ENCODE measurements at regions not wholly inside any gene's neighbourhood (a gene's known extent, or its start where the extent isn't known, plus 50 kb on each side); places are given as distances from the start of the nearest gene placed in this dataset.

GRCh38 chr6:51112731-51113130, 294.1 kb downstream of the TFAP2B start:
- TF ChIP-seq CTCF (IDR thresholded peaks at IDR 0.05; ENCODE audit: low read depth, low read length, poor library complexity, severe bottlenecking) (no peak), EZH2phosphoT487 (IDR thresholded peaks at IDR 0.05; ENCODE audit: borderline replicate concordance, low read length) (no peak)
